IMR-90 (cell line): ENCODE measurements at regions not wholly inside any gene's neighbourhood (a gene's known extent, or its start where the extent isn't known, plus 50 kb on each side); places are given as distances from the start of the nearest gene placed in this dataset.
A peak's percentile ranks its signal among the peaks of the same experiment; 100 is the strongest.

Experiments used
- ATAC-seq: fragments of 200-7000 bp; cut with Tn5 transposase; 2 replicates; pipeline ENCODE4 v1.9.1; 2020; ENCODE audit warnings: low read depth, mild to moderate bottlenecking, moderate library complexity
- BruUV-seq: library from RNA; stranded (reverse); fragments of 400-500 nt; replicated peaks from 2 replicates; lab custom pipeline; 2021; lab: Mats Ljungman, UMichigan
- CTCF ChIA-PET: fragments of 300-600 bp; formaldehyde crosslinking; extraction: SDS; loops from one replicate; lab custom pipeline; 2021; ENCODE audit warnings: antibody characterized with exemption; lab: Yijun Ruan, JAX
- POLR2A ChIA-PET: fragments of 300-600 bp; sonication (Branson Sonifier 250); formaldehyde crosslinking; loops from one replicate; lab custom pipeline; 2022; ENCODE audit warnings: antibody characterized with exemption; ENCODE audit not compliant: unreplicated experiment; lab: Charles Lee
- DNase-seq: peaks from one replicate; pipeline ENCODE4 v3.0.0; 2013
- H2AFZ ChIP-seq: replicated peaks from 2 replicates; pipeline ENCODE3; 2013; ENCODE audit warnings: low read length, mild to moderate bottlenecking; ENCODE audit not compliant: poor library complexity
- H2AK5ac ChIP-seq: 2 replicates; pipeline ENCODE4 v1.6.1; 2013; ENCODE audit warnings: low read depth, low read length, inconsistent platforms
- H2AK9ac ChIP-seq: replicated peaks from 2 replicates; pipeline ENCODE3; 2013; ENCODE audit warnings: mild to moderate bottlenecking, low read depth, low read length, moderate library complexity; ENCODE audit not compliant: poor library complexity
- H2BK120ac ChIP-seq: 2 replicates; pipeline ENCODE4 v1.6.1; 2013; ENCODE audit warnings: low read depth, low read length, inconsistent platforms
- H2BK15ac ChIP-seq: 3 replicates; pipeline ENCODE4 v1.6.1; 2013; ENCODE audit warnings: low read depth, low read length, inconsistent platforms
- H2BK20ac ChIP-seq: 2 replicates; pipeline ENCODE4 v1.6.1; 2013; ENCODE audit warnings: low read depth, mild to moderate bottlenecking, inconsistent platforms, low read length, moderate library complexity
- H2BK5ac ChIP-seq: 2 replicates; pipeline ENCODE4 v1.6.1; 2013; ENCODE audit warnings: mild to moderate bottlenecking, low read depth, low read length, inconsistent platforms; ENCODE audit not compliant: poor library complexity, severe bottlenecking
- H3K14ac ChIP-seq: replicated peaks from 2 replicates; pipeline ENCODE4 v1.6.1; 2013; ENCODE audit warnings: low read depth, low read length, inconsistent platforms
- H3K18ac ChIP-seq: 2 replicates; pipeline ENCODE4 v1.6.1; 2013; ENCODE audit warnings: low read depth, low read length, control low read depth
- H3K23ac ChIP-seq: 2 replicates; pipeline ENCODE4 v1.6.1; 2013; ENCODE audit warnings: low read depth, low read length, inconsistent platforms
- H3K27ac ChIP-seq: 2 replicates; pipeline ENCODE4 v1.5.1; 2013; ENCODE audit warnings: mild to moderate bottlenecking, control low read depth, low read length; ENCODE audit not compliant: insufficient read depth
- H3K27me3 ChIP-seq: 2 replicates; pipeline ENCODE4 v1.6.1; 2013; ENCODE audit warnings: low read length; ENCODE audit not compliant: control insufficient read depth, insufficient read depth
- H3K36me3 ChIP-seq: 2 replicates; pipeline ENCODE4 v1.6.1; 2013; ENCODE audit warnings: low read length, mixed read lengths; ENCODE audit not compliant: control insufficient read depth, insufficient read depth
- H3K4ac ChIP-seq: 2 replicates; pipeline ENCODE4 v1.6.1; 2013; ENCODE audit warnings: low read depth, low read length, inconsistent platforms
- H3K4me1 ChIP-seq: 2 replicates; pipeline ENCODE4 v1.6.1; 2013; ENCODE audit warnings: low read length, mixed read lengths; ENCODE audit not compliant: control insufficient read depth, insufficient read depth
- H3K4me2 ChIP-seq: 2 replicates; pipeline ENCODE4 v1.6.1; 2013; ENCODE audit warnings: low read depth, mild to moderate bottlenecking, control low read depth, low read length, moderate library complexity
- H3K4me3 ChIP-seq: 2 replicates; pipeline ENCODE4 v1.5.1; 2013; ENCODE audit warnings: low read depth, mild to moderate bottlenecking, control low read depth, low read length, moderate library complexity; ENCODE audit not compliant: insufficient read depth
- H3K56ac ChIP-seq: 2 replicates; pipeline ENCODE4 v1.6.1; 2013; ENCODE audit warnings: low read length, inconsistent platforms; ENCODE audit not compliant: insufficient read depth; ENCODE audit errors: extremely low read depth
- H3K79me1 ChIP-seq, 2 experiments: 2 replicates each; pipeline ENCODE4 v1.6.1; 2013; ENCODE audit warnings: low read length in 2 of 2, inconsistent platforms in 1 of 2, low read depth in 1 of 2
- H3K9ac ChIP-seq: 2 replicates; pipeline ENCODE4 v1.6.1; 2013; ENCODE audit warnings: low read depth, low read length, control low read depth
- H3K9me1 ChIP-seq: 2 replicates; pipeline ENCODE4 v1.6.1; 2013; ENCODE audit warnings: low read length, inconsistent platforms; ENCODE audit not compliant: insufficient read depth
- H3K9me3 ChIP-seq: 2 replicates; pipeline ENCODE4 v1.6.1; 2013; ENCODE audit warnings: low read length; ENCODE audit not compliant: control insufficient read depth, insufficient read depth
- H4K20me1 ChIP-seq: 2 replicates; pipeline ENCODE4 v1.6.1; 2013; ENCODE audit warnings: low read length, inconsistent platforms; ENCODE audit not compliant: insufficient read depth
- H4K5ac ChIP-seq: 2 replicates; pipeline ENCODE4 v1.6.1; 2013; ENCODE audit warnings: mild to moderate bottlenecking, low read depth, low read length, control low read depth
- H4K8ac ChIP-seq, 2 experiments: 2 replicates each; pipeline ENCODE4 v1.6.1; 2013; ENCODE audit warnings: low read depth in 2 of 2, low read length in 2 of 2, control low read depth in 1 of 2, inconsistent platforms in 1 of 2
- H4K91ac ChIP-seq: 2 replicates; pipeline ENCODE4 v1.6.1; 2013; ENCODE audit warnings: low read depth, low read length, inconsistent platforms; ENCODE audit not compliant: insufficient read depth
- CEBPB ChIP-seq: IDR thresholded peaks from 2 replicates; pipeline ENCODE4 v1.6.1; 2012; ENCODE audit warnings: low read depth, low read length, improper control_type of control experiment
- CHD1 ChIP-seq: IDR thresholded peaks from 2 replicates; pipeline ENCODE4 v1.6.1; 2012; ENCODE audit warnings: low read depth, low read length, improper control_type of control experiment
- FOS ChIP-seq: fragments of 150-350 bp; IDR thresholded peaks from 2 replicates; pipeline ENCODE4 v1.6.1; 2016; ENCODE audit warnings: low read depth, low read length
- MAFK ChIP-seq: IDR thresholded peaks from 2 replicates; pipeline ENCODE4 v1.6.1; 2012; ENCODE audit warnings: low read depth, low read length, improper control_type of control experiment
- MAZ ChIP-seq: IDR thresholded peaks from 2 replicates; pipeline ENCODE4 v1.6.1; 2012; ENCODE audit warnings: low read depth, mild to moderate bottlenecking, low read length, improper control_type of control experiment, moderate library complexity, borderline replicate concordance
- MXI1 ChIP-seq: IDR thresholded peaks from 2 replicates; pipeline ENCODE4 v1.6.1; 2012; ENCODE audit warnings: low read depth, mild to moderate bottlenecking, low read length, moderate library complexity, borderline replicate concordance
- NFE2L2 ChIP-seq: fragments of 150-350 bp; IDR thresholded peaks from 2 replicates; pipeline ENCODE4 v1.6.1; 2016; ENCODE audit warnings: low read depth, mild to moderate bottlenecking, low read length
- POLR2A ChIP-seq: IDR thresholded peaks from 2 replicates; pipeline ENCODE4 v1.6.1; 2012; ENCODE audit warnings: mild to moderate bottlenecking, low read depth, low read length
- RAD21 ChIP-seq: IDR thresholded peaks from 2 replicates; pipeline ENCODE4 v1.6.1; 2012; ENCODE audit warnings: low read length, improper control_type of control experiment
- RCOR1 ChIP-seq: IDR thresholded peaks from 2 replicates; pipeline ENCODE4 v1.6.1; 2012; ENCODE audit warnings: mild to moderate bottlenecking, low read length, improper control_type of control experiment; ENCODE audit not compliant: insufficient replicate concordance
- RFX5 ChIP-seq: IDR thresholded peaks from 2 replicates; pipeline ENCODE4 v1.8.0; 2012; ENCODE audit warnings: low read depth, mild to moderate bottlenecking, low read length, moderate library complexity
- SMC3 ChIP-seq: fragments of 150-350 bp; IDR thresholded peaks from 2 replicates; pipeline ENCODE4 v1.6.1; 2016; ENCODE audit warnings: low read depth, mild to moderate bottlenecking, antibody characterized with exemption, low read length, moderate library complexity
- USF2 ChIP-seq: fragments of 150-350 bp; IDR thresholded peaks from 2 replicates; pipeline ENCODE4 v1.6.1; 2017; ENCODE audit warnings: mild to moderate bottlenecking, antibody characterized with exemption, low read length, low read depth
- WGBS, 2 experiments: methylation state at CpG; one replicate each; pipeline versions ENCODE4 v1.1.5 to v1.1.7; 2013; ENCODE audit warnings: missing lambda C conversion rate in 2 of 2; ENCODE audit not compliant: insufficient read length in 1 of 2; ENCODE audit errors: extremely low coverage in 2 of 2; 5-methylcytosine and 5-hydroxymethylcytosine counted together
- dilution Hi-C: fragments of 300-500 bp; cut with HindIII; formaldehyde crosslinking; loops from one replicate; pipeline ENCODE4 v1.14.3; 2018; ENCODE audit warnings: low sequenced_read_pairs; ENCODE audit not compliant: unreplicated experiment
- in situ Hi-C: fragments of 300-500 bp; cut with MboI; formaldehyde crosslinking; loops from 3 replicates; pipeline ENCODE4 v1.14.3; 2019; ENCODE audit warnings: low sequenced_read_pairs, inconsistent platforms, mixed read lengths
- intact Hi-C: fragments of 100-400 bp; cut with micrococcal nuclease; formaldehyde crosslinking; loops from 2 replicates; pipeline ENCODE4 v1.10.0; 2022
- TF ChIP-seq, protein P1 (sequence below): fragments of 150-350 bp; IDR thresholded peaks from 2 replicates; pipeline ENCODE4 v1.6.1; 2016; ENCODE audit warnings: low read depth, mild to moderate bottlenecking, low read length, moderate library complexity, borderline replicate concordance
- TF ChIP-seq, protein P2 (sequence below): conservative IDR thresholded peaks from 2 replicates; pipeline ENCODE4 v1.5.1; 2012; ENCODE audit warnings: mild to moderate bottlenecking, low read depth, low read length, improper control_type of control experiment

GRCh38 chr7:32206488-32206887 lies 136.3 kb upstream of the PDE1C start:
- Histone ChIP-seq H2AK5ac (no peak overlapping the region), H3K4me3 (no peak overlapping the region), H3K27ac (no peak overlapping the region), H4K20me1 (no peaks in the 10 kb centered on the region), H3K79me1 (no peaks in the 10 kb centered on the region), H4K8ac (no peak overlapping the region), H3K4ac (no peak overlapping the region), H3K14ac (no peak overlapping the region), H3K4me1 (no peaks in the 10 kb centered on the region), H2BK5ac (no peak overlapping the region), H3K4me2 (no peak overlapping the region), H2BK120ac (no peak overlapping the region), H3K23ac (no peak overlapping the region), H2BK15ac (no peak overlapping the region), H3K9ac (no peak overlapping the region), H2AFZ (peak overlapping the region; percentile 2), H2BK20ac (no peak overlapping the region), H3K36me3 (no peaks in the 10 kb centered on the region), H3K56ac (no peak overlapping the region), H3K27me3 (peaks cover 5% of the 10 kb centered on the region), H4K5ac (no peak overlapping the region), H4K91ac (no peak overlapping the region), H3K9me3 (no peaks in the 10 kb centered on the region), H2AK9ac (no peak overlapping the region), H3K9me1 (no peaks in the 10 kb centered on the region; the same call in 1 of the 2 replicates), H3K18ac (no peak overlapping the region)
- CTCF ChIA-PET, result no interaction called here
- TF ChIP-seq CEBPB (no peak), RCOR1 (no peak), RFX5 (no peak), MXI1 (no peak), SMC3 (no peak), USF2 (no peak), RAD21 (no peak), MAFK (no peak), NFE2L2 (no peak), MAZ (no peak), FOS (no peak), CHD1 (no peak), POLR2A (no peak)
- TF ChIP-seq, protein P1, sequence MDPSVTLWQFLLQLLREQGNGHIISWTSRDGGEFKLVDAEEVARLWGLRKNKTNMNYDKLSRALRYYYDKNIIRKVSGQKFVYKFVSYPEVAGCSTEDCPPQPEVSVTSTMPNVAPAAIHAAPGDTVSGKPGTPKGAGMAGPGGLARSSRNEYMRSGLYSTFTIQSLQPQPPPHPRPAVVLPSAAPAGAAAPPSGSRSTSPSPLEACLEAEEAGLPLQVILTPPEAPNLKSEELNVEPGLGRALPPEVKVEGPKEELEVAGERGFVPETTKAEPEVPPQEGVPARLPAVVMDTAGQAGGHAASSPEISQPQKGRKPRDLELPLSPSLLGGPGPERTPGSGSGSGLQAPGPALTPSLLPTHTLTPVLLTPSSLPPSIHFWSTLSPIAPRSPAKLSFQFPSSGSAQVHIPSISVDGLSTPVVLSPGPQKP, result no peak
- TF ChIP-seq, protein P2, sequence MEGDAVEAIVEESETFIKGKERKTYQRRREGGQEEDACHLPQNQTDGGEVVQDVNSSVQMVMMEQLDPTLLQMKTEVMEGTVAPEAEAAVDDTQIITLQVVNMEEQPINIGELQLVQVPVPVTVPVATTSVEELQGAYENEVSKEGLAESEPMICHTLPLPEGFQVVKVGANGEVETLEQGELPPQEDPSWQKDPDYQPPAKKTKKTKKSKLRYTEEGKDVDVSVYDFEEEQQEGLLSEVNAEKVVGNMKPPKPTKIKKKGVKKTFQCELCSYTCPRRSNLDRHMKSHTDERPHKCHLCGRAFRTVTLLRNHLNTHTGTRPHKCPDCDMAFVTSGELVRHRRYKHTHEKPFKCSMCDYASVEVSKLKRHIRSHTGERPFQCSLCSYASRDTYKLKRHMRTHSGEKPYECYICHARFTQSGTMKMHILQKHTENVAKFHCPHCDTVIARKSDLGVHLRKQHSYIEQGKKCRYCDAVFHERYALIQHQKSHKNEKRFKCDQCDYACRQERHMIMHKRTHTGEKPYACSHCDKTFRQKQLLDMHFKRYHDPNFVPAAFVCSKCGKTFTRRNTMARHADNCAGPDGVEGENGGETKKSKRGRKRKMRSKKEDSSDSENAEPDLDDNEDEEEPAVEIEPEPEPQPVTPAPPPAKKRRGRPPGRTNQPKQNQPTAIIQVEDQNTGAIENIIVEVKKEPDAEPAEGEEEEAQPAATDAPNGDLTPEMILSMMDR, result no peak
- in situ Hi-C loops (no loop called here), intact Hi-C loops (loop anchor here (5.0 to 10.0 kb wide), 3 partner anchors 1072 to 1402 kb away; no protein-coding TSS in a partner anchor), dilution Hi-C loops (no loop called here)
- DNase-seq (no peak), ATAC-seq (no peak)
- 90% methylated on average over 2 of the region's 6 CpGs; no CpG with 5 or more reads in 1 of the 2 experiments for WGBS, 2 experiments
- POLR2A ChIA-PET, result no interaction called here
- BruUV-seq, result no TSS peak
